Fibroblast of skin of right quadriceps (primary cell): ENCODE measurements at regions not wholly inside any gene's neighbourhood (a gene's known extent, or its start where the extent isn't known, plus 50 kb on each side); places are given as distances from the start of the nearest gene placed in this dataset.
"Not testable (repeated sequence)": the region's sequence is repeated elsewhere in the genome, so short reads cannot be mapped to it uniquely, and the experiment has no call there.

Experiments used
- DNase-seq: peaks from one replicate; pipeline ENCODE4 v3.0.0-alpha.2; 2013

DNA sequence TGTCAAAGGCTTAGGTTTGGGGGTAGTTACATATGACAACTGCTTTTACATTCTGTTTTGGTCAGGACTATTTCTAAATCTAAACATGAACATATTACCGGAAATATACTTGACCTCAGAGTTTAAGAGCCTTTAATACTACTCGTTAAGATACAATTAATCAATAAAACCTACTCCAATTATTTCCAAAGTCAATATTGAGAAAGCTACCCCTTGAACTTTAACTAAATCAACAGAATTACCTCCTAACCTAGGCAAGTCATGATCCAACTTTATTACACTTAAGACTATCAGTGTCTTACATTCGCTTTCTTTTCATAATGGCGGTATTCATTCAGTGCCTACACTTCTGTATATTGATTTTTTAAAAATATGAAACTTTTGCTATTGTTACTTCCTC, 107.7 kb downstream of the RAP2B start:
- no peak for DNase-seq

- no peak for DNase-seq
These were observed 111.2 kb downstream of the RAP2B start for GRCh38 chr3:153273217-153273616.

GRCh38 chr3:153273767-153274435, 111.9 kb downstream of the RAP2B start:
- peak; percentile 64 for DNase-seq

DNA sequence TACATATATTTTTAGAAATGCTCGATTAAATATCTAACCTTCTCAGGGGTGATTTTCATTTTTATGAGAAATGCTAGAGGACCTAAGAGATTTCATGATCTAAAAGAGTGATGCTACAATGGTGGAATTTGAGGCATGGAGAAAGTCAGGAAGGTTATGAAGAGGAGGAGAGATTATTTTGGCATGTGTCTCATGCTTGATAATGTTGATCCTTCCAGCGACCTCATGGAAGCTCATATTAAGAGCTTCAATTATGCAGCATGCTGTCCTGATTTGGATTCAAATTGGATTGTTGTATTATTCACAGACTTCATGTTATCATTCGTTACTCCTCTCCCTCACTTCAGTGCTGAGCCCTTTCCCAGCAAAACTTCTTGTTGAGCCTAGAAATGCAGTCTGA, 112.5 kb downstream of the RAP2B start:
- DNase-seq = no peak

DNA sequence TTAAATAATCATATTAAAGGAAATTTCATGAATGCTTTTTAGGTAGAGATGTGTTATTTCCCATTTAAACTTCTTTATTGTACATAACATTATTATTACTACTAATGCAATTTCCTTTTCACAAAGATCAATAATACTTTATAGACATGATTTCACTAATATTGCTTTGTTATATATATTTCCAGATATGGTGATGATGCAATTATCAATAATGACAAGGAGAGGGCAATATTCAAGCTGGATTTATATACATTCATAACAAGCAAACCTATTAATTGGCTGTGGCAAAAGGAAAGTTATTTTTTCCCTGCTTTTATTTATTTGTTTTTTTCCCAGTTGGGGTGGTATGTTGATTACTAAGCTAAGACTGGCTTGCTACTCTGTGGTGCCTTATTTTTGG, 113.5 kb downstream of the RAP2B start:
- no peak for DNase-seq

- peak; percentile 72 for DNase-seq
These were observed 115.0 kb downstream of the RAP2B start for GRCh38 chr3:153277029-153277428.

- not testable (repeated sequence) for DNase-seq
These were observed 119.4 kb downstream of the RAP2B start for GRCh38 chr3:153281236-153281997.

DNA sequence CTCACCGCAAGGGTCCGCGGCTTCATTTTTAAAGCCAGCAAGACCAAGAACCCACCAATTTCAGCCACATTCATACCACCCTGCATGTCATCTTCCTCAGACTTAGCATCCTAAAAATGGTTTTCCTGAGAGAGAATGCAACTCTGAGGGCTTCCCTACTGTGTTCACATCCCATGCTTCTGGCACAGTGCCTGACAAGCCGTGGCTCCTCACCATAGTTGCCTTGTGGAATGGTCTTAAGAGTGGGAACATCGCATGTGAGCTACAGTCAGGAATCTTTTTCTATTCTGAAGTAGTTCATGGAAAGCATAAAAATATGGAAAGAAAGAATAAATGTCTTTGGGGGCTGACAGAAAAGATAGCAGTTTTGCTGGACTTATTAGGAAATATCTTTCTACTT, 120.3 kb downstream of the RAP2B start:
- no peak for DNase-seq

DNA sequence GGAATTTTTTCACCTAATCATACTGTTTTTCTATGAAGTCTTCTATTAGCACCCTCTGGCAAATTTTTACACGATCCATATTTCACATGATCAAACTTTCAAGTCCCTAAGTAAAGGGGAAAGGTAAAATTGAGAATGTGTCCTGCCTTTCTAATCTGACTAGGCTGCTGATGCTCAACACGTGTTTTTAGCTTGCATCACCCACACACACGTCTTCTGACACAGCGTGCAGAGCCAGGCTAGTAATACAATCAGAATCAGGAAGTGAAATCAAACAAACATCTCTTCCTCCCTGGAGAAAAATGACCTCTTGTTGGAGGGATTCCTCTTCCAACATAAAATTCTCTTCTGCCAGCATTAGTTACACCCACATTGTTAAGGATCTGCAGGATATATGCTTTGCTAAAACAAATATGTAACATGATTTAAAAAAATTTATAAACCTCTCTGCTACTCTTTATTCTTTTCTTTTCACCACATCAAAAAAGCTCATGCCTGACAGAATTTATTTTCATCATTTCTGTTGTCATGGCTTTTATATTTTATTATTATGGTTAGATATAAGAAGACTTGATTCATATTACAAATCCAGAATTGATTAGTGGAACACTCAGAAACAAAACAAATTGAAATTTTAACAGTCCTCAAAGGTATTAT, 122.4 kb downstream of the RAP2B start:
- peak; percentile 90 for DNase-seq

DNA sequence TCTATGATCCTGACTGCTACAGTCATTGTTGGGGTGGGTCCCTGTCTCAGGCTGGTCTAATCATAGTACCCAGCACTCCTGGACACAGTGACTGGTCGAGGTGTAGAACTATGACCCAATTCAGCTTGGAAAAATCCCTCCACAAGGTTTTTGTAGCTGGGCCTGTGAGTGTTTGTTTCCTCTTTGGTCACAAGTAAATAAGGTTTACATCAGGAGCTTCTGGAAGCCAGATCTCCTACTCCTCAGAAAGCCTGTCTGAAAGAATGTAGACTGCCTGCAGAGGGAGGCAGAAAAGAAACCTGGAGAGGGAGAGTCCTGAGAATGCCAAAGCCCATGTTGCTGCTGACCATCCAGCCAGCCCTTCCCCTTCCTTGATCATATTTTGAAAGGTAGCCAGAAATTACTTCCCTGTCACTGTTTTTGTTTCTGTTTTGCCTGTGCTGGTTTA, 123.2 kb downstream of the RAP2B start:
- no peak for DNase-seq

- DNase-seq = no peak
These were observed 124.0 kb downstream of the RAP2B start for GRCh38 chr3:153285982-153286381.

- DNase-seq = no peak
These were observed 125.0 kb downstream of the RAP2B start for GRCh38 chr3:153287017-153287416.

GRCh38 chr3:153289334-153289808, 127.3 kb downstream of the RAP2B start:
- DNase-seq = no peak

DNA sequence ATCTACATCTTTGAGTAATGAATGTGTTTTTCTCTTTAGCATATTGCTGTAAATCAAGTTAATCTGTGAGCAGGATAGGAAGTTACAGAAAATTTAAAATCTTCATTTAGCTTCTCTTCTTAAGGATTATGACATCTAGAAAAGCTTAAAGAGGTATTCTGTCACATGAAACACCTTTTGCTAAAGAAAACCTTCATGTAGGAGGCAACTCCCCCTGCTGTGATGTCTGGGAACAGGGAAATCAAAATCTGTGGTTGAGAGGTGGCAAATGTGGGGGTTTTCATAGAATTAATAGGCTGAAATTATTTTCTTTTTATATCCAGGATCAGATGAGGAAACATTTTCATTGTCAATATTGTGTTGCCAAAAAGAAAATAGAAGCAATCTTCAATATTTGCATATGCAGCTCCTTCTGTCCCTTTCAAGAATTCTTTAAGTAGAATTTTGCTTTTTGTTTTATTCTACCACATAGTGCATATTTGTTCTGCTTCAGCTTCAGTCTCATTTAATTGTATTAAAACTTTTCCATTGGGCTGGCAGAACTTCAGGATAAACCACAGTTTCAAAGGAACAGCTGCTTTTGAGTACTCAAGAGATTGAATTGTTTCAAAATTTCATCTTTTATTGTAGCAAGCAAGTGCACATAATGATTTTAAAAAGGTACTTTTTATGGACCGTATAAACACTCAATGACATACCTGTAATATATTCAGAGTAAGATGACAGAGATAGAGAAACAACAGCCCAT, 128.4 kb downstream of the RAP2B start:
- DNase-seq = no peak

DNA sequence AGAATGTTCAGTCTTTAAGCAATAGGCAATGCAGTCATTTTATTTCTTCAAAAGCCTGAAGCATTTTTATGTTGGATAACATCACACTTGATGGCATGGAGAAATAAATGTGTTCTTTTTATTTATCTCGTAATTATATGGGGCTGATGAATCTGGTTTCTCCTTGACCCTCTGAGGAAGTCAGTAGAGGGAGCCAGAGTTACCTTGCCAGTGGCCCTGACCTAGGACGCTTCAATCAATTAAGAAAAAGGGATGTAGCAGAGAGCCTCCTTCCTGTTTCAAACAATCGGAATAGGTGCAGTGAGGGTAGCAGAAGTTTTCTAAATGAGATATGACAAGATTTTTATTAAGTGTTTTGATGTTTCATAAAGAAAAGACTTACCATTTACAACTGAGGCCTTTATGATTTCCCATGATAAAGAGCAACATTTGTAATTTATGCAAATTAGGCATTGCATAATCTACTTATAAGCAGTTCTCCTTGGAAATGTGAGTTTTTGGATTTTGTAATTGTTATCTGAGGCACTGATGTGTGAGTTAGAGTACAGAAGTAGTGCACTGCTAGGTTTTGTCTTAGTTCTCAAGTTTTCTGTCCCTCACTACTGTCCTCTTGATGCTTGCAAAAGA, 129.1 kb downstream of the RAP2B start:
- no peak for DNase-seq

DNA sequence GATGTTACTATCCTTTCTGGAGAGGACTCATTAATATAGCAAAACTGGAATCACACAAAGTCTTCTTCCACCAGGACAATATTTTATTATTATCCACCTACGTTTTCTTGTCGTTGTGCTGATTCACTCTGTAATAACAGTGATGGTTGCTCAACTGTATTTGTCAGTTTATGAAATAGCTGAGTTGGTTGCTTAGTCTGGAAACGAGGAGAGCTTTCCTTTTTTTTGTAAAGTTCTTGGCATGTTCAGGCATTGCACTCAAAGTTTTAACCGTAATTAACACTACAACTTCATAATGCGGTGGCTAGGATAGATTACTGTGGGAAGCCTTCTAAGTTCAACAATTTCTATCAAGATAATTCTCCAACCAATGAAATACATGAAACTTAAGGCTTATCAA, 131.2 kb downstream of the RAP2B start:
- DNase-seq = peak; percentile 35

DNA sequence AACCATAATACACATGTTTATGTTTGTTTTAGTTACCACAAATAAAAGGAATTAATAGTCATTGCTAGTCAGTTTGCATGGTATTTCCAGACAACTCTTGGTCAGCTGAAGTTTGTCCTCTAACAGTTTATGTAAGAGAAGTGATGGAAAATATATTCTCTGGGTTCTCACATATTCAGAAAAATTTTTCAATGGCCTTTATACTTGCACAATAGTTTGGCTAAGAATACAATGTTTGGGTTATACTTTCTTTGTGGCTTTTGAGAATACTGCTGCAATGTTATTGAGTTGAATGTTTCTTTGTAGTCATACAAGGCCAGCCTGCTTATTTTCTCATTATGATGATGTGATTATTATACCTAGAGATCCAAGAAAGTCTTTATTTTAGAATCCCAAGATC, 133.9 kb downstream of the RAP2B start:
- no peak for DNase-seq

DNA sequence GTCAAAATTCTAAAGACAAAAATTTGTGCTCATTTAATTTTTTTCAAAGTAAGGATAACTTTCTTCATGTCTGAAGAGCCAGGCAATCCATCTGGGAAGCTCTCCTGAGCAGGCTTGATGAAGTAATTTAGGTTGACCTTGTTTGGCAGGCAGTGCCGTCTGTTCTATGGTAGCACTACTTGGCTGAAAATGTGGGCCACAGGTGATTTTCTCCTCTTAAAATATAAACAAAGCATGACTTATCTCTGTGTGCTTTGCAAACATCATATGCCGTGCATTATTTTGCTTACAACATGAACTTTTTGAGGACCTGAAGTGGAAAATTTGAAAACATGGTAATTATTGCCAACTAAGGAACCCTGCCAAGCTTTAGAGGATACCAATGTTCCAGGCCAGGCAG, 143.2 kb downstream of the RAP2B start:
- no peak for DNase-seq

- DNase-seq = no peak
These were observed 149.5 kb downstream of the RAP2B start for GRCh38 chr3:153311541-153311940.

- no peak for DNase-seq
These were observed 151.4 kb downstream of the RAP2B start for GRCh38 chr3:153313302-153313965.

DNA sequence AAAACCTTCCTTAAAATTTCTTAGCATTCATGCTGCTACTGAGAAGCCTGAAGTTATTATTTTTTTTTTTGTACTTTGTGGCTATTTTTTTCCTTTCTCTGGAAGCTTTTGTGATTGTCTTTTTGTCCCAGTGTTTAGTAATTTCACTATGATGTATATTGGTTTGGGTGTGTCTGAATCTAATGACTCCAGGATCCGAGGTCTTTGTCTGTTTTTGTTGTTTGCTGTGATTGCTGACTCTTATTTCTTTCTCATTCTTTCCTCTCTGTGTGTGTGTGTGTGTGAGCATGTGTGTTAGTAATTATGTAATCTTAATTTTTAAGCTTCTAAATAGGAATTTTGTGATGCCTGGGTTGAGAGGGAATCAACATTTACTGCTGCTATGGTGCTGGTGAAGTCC, 152.0 kb downstream of the RAP2B start:
- DNase-seq = no peak

DNA sequence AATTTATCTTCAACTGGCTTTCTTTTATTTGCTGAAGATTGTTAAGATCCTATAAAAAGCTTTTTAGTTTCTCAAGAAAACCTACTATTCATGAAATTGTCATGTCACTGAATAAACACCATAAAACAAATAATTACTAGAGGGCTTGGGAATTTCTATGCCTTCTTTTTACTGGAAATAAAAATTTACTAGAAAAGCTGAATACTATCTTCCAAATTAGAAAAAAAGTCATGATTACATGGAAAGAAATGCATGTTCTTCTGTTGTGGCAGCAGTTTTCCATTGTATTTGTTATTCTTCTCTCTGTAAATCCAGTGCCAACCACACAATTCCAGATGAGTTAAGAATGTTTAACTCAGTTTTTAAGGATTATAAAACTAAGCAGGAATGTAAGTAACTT, 153.8 kb downstream of the RAP2B start:
- peak; percentile 56 for DNase-seq
